Ishikawa (cell line): ENCODE measurements at regions not wholly inside any gene's neighbourhood (a gene's known extent, or its start where the extent isn't known, plus 50 kb on each side); places are given as distances from the start of the nearest gene placed in this dataset.

Experiments used
- EP300 ChIP-seq: IDR thresholded peaks from 2 replicates; pipeline ENCODE4 v1.6.1; 2012; ENCODE audit warnings: borderline replicate concordance
- REST ChIP-seq: IDR thresholded peaks from 2 replicates; pipeline ENCODE4 v1.6.1; 2012; ENCODE audit warnings: low read depth, mild to moderate bottlenecking
- TCF12 ChIP-seq: IDR thresholded peaks from 2 replicates; pipeline ENCODE4 v1.6.1; 2012; ENCODE audit warnings: low read depth
- TEAD4 ChIP-seq: IDR thresholded peaks from 2 replicates; pipeline ENCODE4 v1.6.1; 2012
- USF1 ChIP-seq: IDR thresholded peaks from 2 replicates; pipeline ENCODE4 v1.6.1; 2012

DNA sequence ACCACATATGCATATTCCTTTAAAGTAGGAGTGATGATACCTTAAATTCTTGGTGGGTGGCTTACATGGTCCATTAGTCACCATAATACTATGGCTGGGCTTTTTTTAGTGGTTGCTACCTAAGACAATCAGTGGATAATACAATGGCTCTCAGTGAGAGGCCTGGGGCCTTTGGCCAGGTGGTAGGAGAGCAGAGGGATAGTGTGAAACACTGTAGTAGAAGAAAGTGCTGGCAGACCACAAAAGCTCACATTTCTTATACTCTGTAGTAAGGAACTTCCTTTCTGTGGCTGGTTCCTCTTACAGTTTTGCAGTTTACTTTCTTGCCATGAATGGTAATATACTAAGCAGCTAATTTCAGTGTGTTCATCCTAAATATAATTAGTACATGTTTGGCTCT, 583.5 kb downstream of the XIRP2 start:
- TF ChIP-seq USF1 (no peak), EP300 (no peak), REST (no peak), TEAD4 (no peak), TCF12 (no peak)
